Activated T-helper 2 cell treated with anti-CD3 and anti-CD28 coated beads, Interferon-gamma antibody, Interleukin-2, Interleukin-4, amounts not matched to agents 10 μg/mL and 5 μg/mL and 100 μg/mL, durations not matched to agents 14 hours and 24 hours and 36 hours (primary cell): ENCODE measurements at regions not wholly inside any gene's neighbourhood (a gene's known extent, or its start where the extent isn't known, plus 50 kb on each side); places are given as distances from the start of the nearest gene placed in this dataset.
"Not testable (repeated sequence)": the region's sequence is repeated elsewhere in the genome, so short reads cannot be mapped to it uniquely, and the experiment has no call there.

Experiments used
- DNase-seq: peaks from one replicate; pipeline ENCODE4 v3.0.0; 2021; ENCODE audit warnings: low spot score
- H3K27ac Mint-ChIP-seq: one replicate; pipeline ENCODE4 v1.8.0; 2021; ENCODE audit warnings: mixed read lengths
- H3K27me3 Mint-ChIP-seq: one replicate; pipeline ENCODE4 v1.8.0; 2021; ENCODE audit warnings: low read depth, mixed read lengths
- H3K36me3 Mint-ChIP-seq: one replicate; pipeline ENCODE4 v1.8.0; 2021; ENCODE audit warnings: low read depth, mixed read lengths
- H3K4me1 Mint-ChIP-seq: one replicate; pipeline ENCODE4 v1.8.0; 2021; ENCODE audit warnings: low read depth, mixed read lengths
- H3K4me3 Mint-ChIP-seq: one replicate; pipeline ENCODE4 v1.8.0; 2021; ENCODE audit warnings: low read depth, mild to moderate bottlenecking, moderate library complexity, mixed read lengths
- H3K9me3 Mint-ChIP-seq: one replicate; pipeline ENCODE4 v1.8.0; 2021; ENCODE audit warnings: mixed read lengths
- intact Hi-C: fragments of 100-400 bp; cut with micrococcal nuclease; formaldehyde crosslinking; loops from one replicate; pipeline ENCODE4 v1.15.1; 2023

DNA sequence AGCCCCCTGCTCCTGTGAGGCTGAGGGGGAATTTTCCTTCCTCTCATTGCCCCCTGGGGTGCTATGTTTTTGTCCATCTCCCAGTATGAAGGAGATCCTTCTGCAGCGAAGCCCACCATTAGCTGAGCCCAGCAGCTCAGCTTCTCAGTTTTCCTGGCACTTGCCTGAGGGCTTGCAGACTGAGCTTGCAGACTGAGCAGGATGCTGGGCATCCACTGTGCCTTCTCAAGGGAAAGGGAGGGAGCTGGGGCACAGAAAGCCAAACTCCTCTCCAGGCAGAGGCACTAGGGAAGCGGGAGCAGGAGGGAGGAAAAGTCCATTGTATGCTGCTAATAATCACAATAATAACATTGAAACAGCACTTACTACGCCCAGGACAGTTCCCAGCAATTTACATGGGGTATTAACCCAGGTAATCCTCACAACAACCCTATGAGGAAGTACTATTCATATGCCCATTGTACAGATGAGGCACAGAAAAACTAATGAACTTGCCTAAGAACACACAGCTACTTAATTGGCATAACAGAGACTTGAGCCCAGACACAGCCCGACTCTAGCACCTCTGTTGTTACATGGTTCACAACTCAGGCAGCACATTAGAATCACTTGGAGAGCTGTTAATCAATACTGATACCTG is 86.9 kb upstream of the SSBP2 start:
- no peak overlapping the region for H3K27ac Mint-ChIP-seq
- peaks cover 9% of the 10 kb centered on the region for H3K4me1 Mint-ChIP-seq
- intact Hi-C loops = loop anchor here (5.0 kb wide), 1 partner anchor 330 kb away; no protein-coding TSS in a partner anchor
- no peak overlapping the region for H3K4me3 Mint-ChIP-seq
- no peaks in the 10 kb centered on the region for H3K36me3 Mint-ChIP-seq
- no peaks in the 10 kb centered on the region for H3K9me3 Mint-ChIP-seq
- no peak for DNase-seq
- H3K27me3 Mint-ChIP-seq = peaks cover 12% of the 10 kb centered on the region

DNA sequence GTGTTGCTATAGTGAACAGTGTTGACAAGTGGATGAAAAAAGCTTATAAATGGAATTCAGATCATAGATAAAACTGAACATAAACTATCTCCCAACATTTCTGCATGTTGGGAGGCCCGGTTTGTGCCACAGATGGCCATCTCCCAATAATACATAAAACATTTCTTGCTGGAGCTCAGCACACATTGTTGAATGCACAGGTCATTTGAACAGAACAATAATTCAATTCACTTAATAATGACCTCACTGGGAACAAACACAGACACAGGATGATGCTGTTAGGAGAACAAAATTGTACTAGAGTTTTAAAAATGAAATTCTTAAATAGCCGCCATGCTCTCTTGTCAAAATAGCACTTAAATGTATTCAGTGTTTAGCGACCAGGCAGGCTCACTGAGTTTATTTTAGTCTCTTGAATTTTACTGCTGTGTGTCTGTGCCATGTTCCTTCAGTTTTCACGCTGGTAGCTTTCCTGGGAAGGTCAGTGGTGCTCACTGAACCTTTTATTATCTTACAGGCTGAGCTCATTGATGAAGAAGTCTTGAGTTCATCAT is 85.0 kb upstream of the SSBP2 start:
- H3K9me3 Mint-ChIP-seq = no peaks in the 10 kb centered on the region
- no peaks in the 10 kb centered on the region for H3K36me3 Mint-ChIP-seq
- no peak overlapping the region for H3K27ac Mint-ChIP-seq
- no peak overlapping the region for H3K4me3 Mint-ChIP-seq
- peaks cover 12% of the 10 kb centered on the region for H3K27me3 Mint-ChIP-seq
- H3K4me1 Mint-ChIP-seq = peaks cover 5% of the 10 kb centered on the region
- no peak for DNase-seq
- intact Hi-C loops = loop anchor here (5.0 kb wide), 1 partner anchor 329 kb away; no protein-coding TSS in a partner anchor

DNA sequence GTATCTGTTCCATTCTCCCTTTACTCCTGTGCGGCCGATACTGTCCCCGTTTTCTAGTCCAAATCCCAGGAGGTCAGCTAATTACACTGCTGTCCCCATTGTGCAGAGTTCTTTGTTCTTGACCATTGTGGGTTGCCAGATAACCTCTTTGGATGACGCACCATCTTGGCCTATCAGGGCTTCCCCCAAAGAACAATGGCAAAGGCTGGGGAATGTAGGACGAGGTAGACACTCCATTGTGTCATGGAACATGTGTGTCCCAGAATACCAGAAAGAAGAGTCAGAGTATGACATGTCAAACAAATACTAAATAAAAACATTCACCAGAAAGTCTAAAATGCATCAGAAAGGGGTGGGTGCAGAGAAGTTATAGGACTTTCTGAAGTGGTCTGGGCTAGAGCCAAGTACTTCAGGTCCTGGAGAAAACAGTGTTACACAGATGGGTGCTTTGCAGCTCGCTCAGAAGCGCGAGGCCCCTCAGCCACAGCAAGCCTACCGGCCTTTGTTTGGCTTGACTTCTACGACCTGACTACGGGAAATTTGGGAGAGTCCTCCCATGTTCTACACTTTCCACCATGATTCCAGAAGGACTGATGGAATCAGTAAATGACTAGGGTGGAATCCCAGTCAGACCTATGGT is 83.2 kb upstream of the SSBP2 start:
- no peak overlapping the region for H3K4me3 Mint-ChIP-seq
- H3K4me1 Mint-ChIP-seq = peaks cover 5% of the 10 kb centered on the region
- no peaks in the 10 kb centered on the region for H3K9me3 Mint-ChIP-seq
- intact Hi-C loops = no loop called here
- no peaks in the 10 kb centered on the region for H3K36me3 Mint-ChIP-seq
- H3K27me3 Mint-ChIP-seq = peaks cover 12% of the 10 kb centered on the region
- no peak overlapping the region for H3K27ac Mint-ChIP-seq
- DNase-seq = no peak

DNA sequence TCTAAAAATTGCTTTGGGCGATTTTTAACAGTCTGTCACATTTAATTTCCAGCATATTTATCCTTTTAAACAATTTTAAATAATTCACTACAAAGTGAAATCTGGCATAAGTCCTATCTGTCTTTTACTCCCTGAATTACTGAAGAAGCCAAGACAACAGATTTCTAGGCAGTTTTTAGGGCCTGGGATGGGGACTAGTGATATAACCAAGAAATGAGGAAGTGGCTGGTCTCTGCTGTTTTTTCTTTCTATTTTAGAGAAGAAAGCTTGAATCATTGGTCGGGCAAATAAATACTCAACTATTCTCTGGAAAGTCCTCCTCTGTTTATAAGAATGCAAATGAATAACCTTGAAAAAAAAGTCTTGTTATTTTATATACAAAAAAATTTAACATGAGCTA is 79.7 kb upstream of the SSBP2 start:
- intact Hi-C loops = no loop called here
- Mint-ChIP-seq H3K9me3 (no peaks in the 10 kb centered on the region), H3K27ac (no peak overlapping the region), H3K4me3 (no peak overlapping the region), H3K27me3 (peaks cover 6% of the 10 kb centered on the region), H3K36me3 (no peaks in the 10 kb centered on the region), H3K4me1 (no peaks in the 10 kb centered on the region)
- DNase-seq = no peak

DNA sequence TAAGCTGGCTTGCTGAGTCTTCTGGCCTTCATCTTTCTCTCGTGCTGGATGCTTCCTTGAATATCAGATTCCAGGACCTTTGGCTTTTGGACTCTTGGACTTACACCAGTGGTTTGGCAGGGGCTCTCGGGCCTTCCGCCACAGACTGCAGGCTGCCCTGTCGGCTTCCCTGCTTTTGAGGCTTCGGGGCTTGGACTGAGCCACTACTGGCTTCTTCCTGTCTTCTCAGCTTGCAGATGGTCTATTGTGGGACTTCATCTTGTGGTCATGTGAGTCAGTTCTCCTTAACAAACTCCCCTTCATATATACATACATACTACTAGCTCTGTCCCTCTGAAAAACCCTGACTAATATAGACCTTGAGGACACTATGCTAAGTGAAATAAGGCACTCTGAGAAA is 78.3 kb upstream of the SSBP2 start:
- Mint-ChIP-seq H3K36me3 (no peaks in the 10 kb centered on the region), H3K9me3 (no peaks in the 10 kb centered on the region), H3K4me3 (no peak overlapping the region), H3K27ac (no peak overlapping the region), H3K4me1 (no peaks in the 10 kb centered on the region), H3K27me3 (peaks cover 6% of the 10 kb centered on the region)
- DNase-seq = no peak
- intact Hi-C loops = no loop called here

DNA sequence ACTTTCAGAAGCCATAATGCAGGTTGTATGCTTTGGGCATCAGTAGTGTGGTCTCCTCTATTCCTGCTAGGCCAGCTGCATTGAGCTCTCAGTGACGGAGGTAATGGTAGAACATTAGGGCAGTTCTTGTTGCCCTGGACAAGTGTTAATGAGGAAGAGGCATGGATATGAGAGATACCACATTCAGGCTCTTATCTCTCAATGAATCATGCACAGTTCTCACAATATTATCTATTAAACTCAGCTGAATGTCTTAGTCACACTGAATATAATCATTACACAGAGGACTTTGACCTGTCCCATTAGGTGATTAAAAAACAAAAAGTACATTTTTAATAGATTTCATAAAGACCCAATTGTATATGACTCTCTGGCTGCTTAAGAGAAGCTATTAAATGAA is 76.6 kb upstream of the SSBP2 start:
- no peaks in the 10 kb centered on the region for H3K9me3 Mint-ChIP-seq
- H3K36me3 Mint-ChIP-seq = no peaks in the 10 kb centered on the region
- intact Hi-C loops = no loop called here
- H3K4me3 Mint-ChIP-seq = no peak overlapping the region
- no peak overlapping the region for H3K27ac Mint-ChIP-seq
- no peak for DNase-seq
- no peaks in the 10 kb centered on the region for H3K27me3 Mint-ChIP-seq
- H3K4me1 Mint-ChIP-seq = no peaks in the 10 kb centered on the region

DNA sequence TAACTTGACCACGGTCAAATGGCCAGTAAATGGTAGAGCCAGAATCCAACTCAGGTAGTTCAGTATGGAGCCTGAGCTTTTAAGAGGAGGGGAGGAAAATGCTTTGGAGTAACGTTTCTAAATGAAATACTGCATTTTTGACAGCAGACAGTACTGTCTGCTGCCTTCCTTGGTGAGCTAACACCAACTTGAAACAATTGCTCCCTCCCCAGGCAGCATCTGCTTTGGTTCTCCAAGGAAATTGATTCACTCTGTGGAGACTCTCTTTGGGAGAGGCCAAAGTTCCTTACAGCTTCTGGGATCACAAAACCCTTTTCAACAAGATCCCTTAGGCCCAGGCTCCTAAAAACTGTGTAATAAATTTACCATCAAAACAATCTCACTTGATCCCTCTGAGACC is 75.2 kb upstream of the SSBP2 start:
- no peaks in the 10 kb centered on the region for H3K9me3 Mint-ChIP-seq
- no peaks in the 10 kb centered on the region for H3K27me3 Mint-ChIP-seq
- H3K4me3 Mint-ChIP-seq = no peak overlapping the region
- H3K27ac Mint-ChIP-seq = no peak overlapping the region
- H3K4me1 Mint-ChIP-seq = no peaks in the 10 kb centered on the region
- no peaks in the 10 kb centered on the region for H3K36me3 Mint-ChIP-seq
- no peak for DNase-seq
- intact Hi-C loops = no loop called here

DNA sequence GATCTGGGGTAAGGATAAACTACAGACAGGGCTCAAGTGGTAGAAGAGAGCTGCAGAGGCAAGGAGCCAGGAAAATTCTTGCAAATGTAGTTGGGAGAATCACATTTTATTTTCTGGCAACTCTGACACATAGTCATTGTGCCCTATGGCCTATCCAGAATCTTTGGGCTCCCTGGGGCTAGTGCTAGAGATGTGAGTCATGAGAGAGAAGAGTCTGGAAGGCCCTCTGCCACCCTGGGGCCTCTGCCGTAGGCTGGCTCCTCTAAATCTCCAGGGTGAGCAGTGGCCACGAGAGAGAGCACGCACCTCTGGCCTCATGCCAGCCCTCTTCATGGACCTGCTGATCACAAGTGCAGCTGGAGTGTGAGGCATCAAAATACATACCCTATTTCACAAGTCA is 74.3 kb upstream of the SSBP2 start:
- H3K4me3 Mint-ChIP-seq = no peak overlapping the region
- DNase-seq = no peak
- peaks cover 5% of the 10 kb centered on the region for H3K4me1 Mint-ChIP-seq
- no peaks in the 10 kb centered on the region for H3K27me3 Mint-ChIP-seq
- no peak overlapping the region for H3K27ac Mint-ChIP-seq
- H3K36me3 Mint-ChIP-seq = no peaks in the 10 kb centered on the region
- H3K9me3 Mint-ChIP-seq = no peaks in the 10 kb centered on the region
- intact Hi-C loops = no loop called here

DNA sequence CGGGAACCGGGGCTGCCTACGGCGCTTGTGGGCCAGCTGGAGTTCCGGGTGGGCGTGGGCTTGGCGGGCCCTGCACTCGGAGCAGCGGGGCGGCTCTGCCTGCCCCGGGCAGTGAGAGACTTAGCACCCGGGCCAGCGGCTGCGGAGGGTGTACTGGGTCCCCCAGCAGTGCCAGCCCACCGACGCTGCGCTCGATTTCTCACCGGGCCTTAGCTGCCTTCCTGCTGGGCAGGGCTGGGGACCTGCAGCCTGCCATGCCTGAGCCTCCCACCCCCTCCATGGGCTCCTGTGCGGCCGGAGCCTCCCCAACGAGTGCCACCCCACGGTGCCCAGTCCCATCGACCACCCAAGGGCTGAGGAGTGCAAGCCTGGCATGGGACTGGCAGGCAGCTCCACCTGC is 72.8 kb upstream of the SSBP2 start:
- H3K36me3 Mint-ChIP-seq, intact Hi-C loops, H3K4me3 Mint-ChIP-seq, H3K27me3 Mint-ChIP-seq, H3K27ac Mint-ChIP-seq, DNase-seq, H3K9me3 Mint-ChIP-seq: not testable (repeated sequence)
- peaks cover 14% of the 10 kb centered on the region for H3K4me1 Mint-ChIP-seq

DNA sequence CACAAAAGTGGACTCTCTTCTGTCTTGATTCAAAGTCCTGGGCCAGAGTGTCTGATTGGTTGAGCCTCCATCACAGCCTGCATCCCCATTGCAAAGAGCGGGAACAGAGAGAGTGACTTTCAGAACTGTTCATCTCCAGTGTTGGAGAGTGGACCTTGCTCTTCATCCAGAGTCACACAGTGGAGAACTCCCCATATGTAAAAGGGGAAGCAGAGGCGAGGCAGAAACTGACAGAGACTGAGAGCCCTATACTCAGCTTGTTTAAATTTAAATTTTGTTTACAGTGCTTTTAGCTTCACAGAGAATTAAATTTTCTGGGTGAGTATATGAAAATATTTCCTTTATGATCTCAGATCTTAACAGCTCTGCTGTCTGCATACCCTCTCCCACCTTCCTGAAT is 70.0 kb upstream of the SSBP2 start:
- intact Hi-C loops = no loop called here
- H3K27me3 Mint-ChIP-seq = no peaks in the 10 kb centered on the region
- H3K36me3 Mint-ChIP-seq = no peaks in the 10 kb centered on the region
- H3K27ac Mint-ChIP-seq = no peak overlapping the region
- peaks cover 30% of the 10 kb centered on the region for H3K4me1 Mint-ChIP-seq
- no peak for DNase-seq
- H3K9me3 Mint-ChIP-seq = no peaks in the 10 kb centered on the region
- no peak overlapping the region for H3K4me3 Mint-ChIP-seq

DNA sequence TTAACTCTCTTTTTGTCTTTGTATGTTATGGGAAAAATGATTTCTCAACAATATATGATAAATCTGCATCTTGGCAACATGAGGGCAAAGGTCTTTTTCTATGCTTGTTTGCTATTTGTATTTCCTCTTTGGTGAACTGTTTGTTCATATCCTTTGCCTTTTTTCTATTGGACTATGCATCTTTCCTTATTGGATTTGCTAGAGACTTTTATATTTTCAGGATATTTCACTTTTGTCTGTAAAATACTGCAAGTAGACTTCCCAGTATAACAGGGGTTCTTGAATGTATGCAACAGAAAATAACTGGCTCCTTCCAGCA is 69.4 kb upstream of the SSBP2 start:
- Mint-ChIP-seq H3K4me1 (peaks cover 30% of the 10 kb centered on the region), H3K27ac (no peak overlapping the region), H3K9me3 (no peaks in the 10 kb centered on the region), H3K27me3 (no peaks in the 10 kb centered on the region), H3K4me3 (no peak overlapping the region), H3K36me3 (no peaks in the 10 kb centered on the region)
- DNase-seq = no peak
- intact Hi-C loops = no loop called here

DNA sequence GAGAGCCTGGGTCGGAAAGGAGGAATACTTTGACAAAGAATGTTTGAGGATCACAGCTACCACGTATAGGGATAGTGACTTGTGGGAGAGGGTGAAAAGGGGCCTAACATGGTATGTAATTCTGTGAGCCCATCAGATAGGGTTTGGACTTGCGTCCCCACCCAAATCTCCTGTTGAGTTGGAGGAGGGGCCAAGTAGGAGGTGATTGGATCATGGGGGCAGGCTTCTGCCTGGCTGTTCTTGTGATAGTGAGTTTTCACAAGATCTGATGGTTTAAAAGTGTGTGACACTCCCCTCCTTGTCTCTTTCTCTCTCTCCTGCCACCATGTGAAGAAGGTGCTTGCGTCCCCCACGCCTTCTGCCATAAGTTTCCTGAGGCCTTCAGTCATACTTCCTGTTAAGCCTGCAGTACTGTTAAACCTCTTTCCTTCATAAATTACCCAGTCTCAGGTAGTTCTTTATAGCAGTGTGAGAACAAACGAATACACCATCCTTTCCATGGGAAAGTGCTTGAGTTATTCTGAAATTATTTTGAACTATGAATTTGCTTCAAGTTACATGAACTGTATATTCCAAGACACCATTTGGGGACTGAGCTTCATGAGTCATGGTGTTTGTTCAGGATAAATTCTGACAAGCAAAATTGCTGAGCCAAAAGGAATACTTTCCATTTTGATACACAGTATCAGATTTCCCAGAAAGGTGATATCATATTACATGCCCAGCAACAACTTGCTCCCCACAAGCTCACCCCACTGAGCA is 68.8 kb upstream of the SSBP2 start:
- Mint-ChIP-seq H3K4me3 (no peak overlapping the region), H3K4me1 (peaks cover 30% of the 10 kb centered on the region), H3K27me3 (peaks cover under 1% of the 10 kb centered on the region), H3K36me3 (no peaks in the 10 kb centered on the region), H3K27ac (no peak overlapping the region), H3K9me3 (no peaks in the 10 kb centered on the region)
- intact Hi-C loops = no loop called here
- no peak for DNase-seq

DNA sequence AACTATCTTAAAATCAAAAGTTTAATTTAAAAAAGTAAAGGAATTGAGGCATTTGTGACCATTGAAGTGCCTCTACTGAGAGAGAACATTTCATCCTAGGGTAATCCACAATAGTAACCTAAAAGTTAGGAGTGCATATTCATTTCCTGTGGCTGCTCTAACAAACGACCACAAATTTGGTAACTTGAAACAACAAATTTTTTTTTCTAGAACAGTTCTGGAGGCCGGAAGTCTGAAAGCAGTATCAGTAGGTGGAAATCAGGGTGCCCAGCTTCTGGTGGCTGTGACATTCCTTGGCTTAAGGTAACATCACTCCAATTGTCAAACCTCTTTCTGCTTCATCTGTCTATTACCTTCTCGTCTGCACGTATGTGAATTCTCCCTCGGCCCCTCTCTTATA is 67.1 kb upstream of the SSBP2 start:
- Mint-ChIP-seq H3K27me3 (peaks cover 10% of the 10 kb centered on the region), H3K4me1 (peaks cover 30% of the 10 kb centered on the region), H3K27ac (no peak overlapping the region), H3K36me3 (no peaks in the 10 kb centered on the region), H3K9me3 (no peaks in the 10 kb centered on the region), H3K4me3 (no peak overlapping the region)
- intact Hi-C loops = no loop called here
- DNase-seq = no peak
